IPS DF 4.7 (cell line): ENCODE measurements at regions not wholly inside any gene's neighbourhood (a gene's known extent, or its start where the extent isn't known, plus 50 kb on each side); places are given as distances from the start of the nearest gene placed in this dataset.

Source experiments
- DNase-seq: peaks from one replicate; pipeline ENCODE4 v3.0.0-alpha.2; 2013; ENCODE audit warnings: low spot score; ENCODE audit errors: extremely low read depth

- DNase-seq = no peak
These were observed 1493.7 kb downstream of the TBC1D22A start for GRCh38 chr22:48256041-48256739.

GRCh38 chr22:48254311-48254873, 1491.9 kb downstream of the TBC1D22A start:
- DNase-seq = no peak

GRCh38 chr22:48253573-48253972, 1491.1 kb downstream of the TBC1D22A start:
- no peak for DNase-seq

- DNase-seq = no peak
These were observed 1490.7 kb downstream of the TBC1D22A start for GRCh38 chr22:48253136-48253535.

- no peak for DNase-seq
These were observed 1489.2 kb downstream of the TBC1D22A start for GRCh38 chr22:48251629-48252028.

GRCh38 chr22:48250937-48251530, 1488.6 kb downstream of the TBC1D22A start:
- no peak for DNase-seq

- DNase-seq = no peak
These were observed 1487.9 kb downstream of the TBC1D22A start for GRCh38 chr22:48250286-48250895.

- DNase-seq = no peak
These were observed 1487.3 kb downstream of the TBC1D22A start for GRCh38 chr22:48249713-48250268.

- DNase-seq = no peak
These were observed 1486.5 kb downstream of the TBC1D22A start for GRCh38 chr22:48248901-48249455.

GRCh38 chr22:48247829-48248228, 1485.4 kb downstream of the TBC1D22A start:
- DNase-seq = no peak

- no peak for DNase-seq
These were observed 1482.7 kb downstream of the TBC1D22A start for GRCh38 chr22:48245196-48245485.

- DNase-seq = no peak
These were observed 1482.1 kb downstream of the TBC1D22A start for GRCh38 chr22:48244388-48245195.

GRCh38 chr22:48242461-48242864, 1480.0 kb downstream of the TBC1D22A start:
- no peak for DNase-seq

- no peak for DNase-seq
These were observed 1479.2 kb downstream of the TBC1D22A start for GRCh38 chr22:48241658-48242057.

- DNase-seq = no peak
These were observed 1478.4 kb downstream of the TBC1D22A start for GRCh38 chr22:48240935-48241230.

GRCh38 chr22:48240148-48240934, 1477.9 kb downstream of the TBC1D22A start:
- DNase-seq = no peak

GRCh38 chr22:48239461-48240147, 1477.2 kb downstream of the TBC1D22A start:
- no peak for DNase-seq

- no peak for DNase-seq
These were observed 1476.5 kb downstream of the TBC1D22A start for GRCh38 chr22:48238966-48239365.

- DNase-seq = no peak
These were observed 1476.0 kb downstream of the TBC1D22A start for GRCh38 chr22:48238284-48238915.
